Erythroblast (primary cell): ENCODE measurements at regions not wholly inside any gene's neighbourhood (a gene's known extent, or its start where the extent isn't known, plus 50 kb on each side); places are given as distances from the start of the nearest gene placed in this dataset.
"Not testable (repeated sequence)": the region's sequence is repeated elsewhere in the genome, so short reads cannot be mapped to it uniquely, and the experiment has no call there.

ENCODE experiments used
- DNase-seq, 2 experiments: peaks; one replicate each; lab custom pipeline; 2025; lab: John Stamatoyannopoulos, UW
- GATA1 ChIP-seq: IDR thresholded peaks from 2 replicates; pipeline ENCODE4 v1.6.1; 2011; ENCODE audit warnings: low read depth, mild to moderate bottlenecking, control low read depth, low read length, moderate library complexity
- POLR2A ChIP-seq: IDR thresholded peaks from 2 replicates; pipeline ENCODE4 v1.6.1; 2011; ENCODE audit warnings: mild to moderate bottlenecking, low read length

DNA sequence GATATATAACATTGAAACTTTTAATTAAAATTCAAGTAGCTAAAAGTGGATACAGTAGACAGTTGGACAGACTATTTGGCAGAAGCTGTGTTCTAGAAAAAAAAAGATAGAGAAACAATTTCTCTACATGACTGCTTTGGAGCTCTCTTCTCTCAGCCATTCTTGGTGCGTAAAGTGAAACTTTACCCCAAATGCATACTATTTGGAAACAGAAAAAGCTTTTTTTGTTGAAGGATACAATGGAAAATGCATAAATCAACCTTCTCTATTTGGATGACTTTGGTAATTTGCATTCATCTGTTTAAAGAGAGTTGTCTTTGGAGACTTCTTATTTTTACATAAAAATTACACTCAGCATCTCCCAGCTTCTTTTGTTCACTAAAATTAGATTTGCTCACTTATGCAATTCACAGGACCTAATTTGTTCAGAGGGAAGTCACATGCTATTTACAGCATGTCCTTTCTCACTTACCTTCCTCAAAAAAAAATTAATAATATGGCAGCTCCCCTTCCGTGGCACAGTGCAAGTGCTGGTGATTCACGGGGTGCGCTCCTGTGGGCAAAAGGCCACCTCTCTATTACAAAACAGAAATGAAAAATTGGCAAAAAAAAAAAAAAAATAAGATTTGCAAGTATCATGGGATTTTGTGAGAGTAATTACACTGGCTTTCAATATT lies 498.9 kb downstream of the RERGL start:
- TF ChIP-seq POLR2A (no peak), GATA1 (no peak)
- no peak for DNase-seq

GRCh38 chr12:17588968-17589367 lies 501.0 kb downstream of the RERGL start:
- no peak for DNase-seq
- TF ChIP-seq POLR2A (no peak), GATA1 (no peak)

- DNase-seq = no peak
- no peak for TF ChIP-seq POLR2A
- no peak for TF ChIP-seq GATA1
Measured at GRCh38 chr12:17579205-17580026, 510.6 kb downstream of the RERGL start.

DNA sequence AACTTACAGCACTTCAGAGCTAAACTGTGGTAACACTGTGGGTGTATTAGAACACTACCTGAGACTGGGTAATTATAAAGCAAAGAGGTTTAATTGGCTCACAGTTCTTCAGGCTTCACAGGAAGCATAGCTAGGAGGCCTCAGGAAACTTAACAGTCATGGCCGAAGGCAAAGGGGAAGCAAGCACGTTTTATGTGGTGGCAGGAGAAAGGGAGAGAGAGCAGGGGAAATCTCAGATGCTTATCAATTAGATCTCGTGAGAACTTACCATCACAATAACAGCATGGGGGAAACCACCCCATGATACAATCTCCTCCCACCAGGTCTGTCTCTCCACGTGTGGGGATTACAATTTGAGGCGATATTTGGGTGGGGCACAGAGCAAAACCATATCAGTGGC lies 512.6 kb downstream of the RERGL start:
- DNase-seq = no peak
- TF ChIP-seq POLR2A = no peak
- TF ChIP-seq GATA1 = no peak

DNA sequence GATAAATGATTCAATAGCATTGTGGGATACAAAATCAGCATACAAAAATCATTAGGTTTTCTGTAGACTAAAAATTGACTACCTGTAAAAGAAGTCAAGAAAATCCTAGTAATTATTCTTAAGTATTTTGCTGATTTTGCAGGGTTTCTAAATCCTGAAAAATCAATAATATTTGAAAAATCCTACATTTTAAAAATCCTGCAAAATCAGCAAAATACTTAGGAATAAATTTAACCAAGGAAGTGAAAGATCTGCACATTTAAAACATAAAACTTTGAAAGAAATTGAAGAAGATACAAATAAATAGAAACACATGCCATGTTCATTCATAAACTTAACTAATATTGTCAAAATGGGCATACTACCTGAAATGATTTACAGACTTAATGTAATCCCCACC lies 517.7 kb downstream of the RERGL start:
- DNase-seq = no peak
- no peak for TF ChIP-seq GATA1
- no peak for TF ChIP-seq POLR2A

DNA sequence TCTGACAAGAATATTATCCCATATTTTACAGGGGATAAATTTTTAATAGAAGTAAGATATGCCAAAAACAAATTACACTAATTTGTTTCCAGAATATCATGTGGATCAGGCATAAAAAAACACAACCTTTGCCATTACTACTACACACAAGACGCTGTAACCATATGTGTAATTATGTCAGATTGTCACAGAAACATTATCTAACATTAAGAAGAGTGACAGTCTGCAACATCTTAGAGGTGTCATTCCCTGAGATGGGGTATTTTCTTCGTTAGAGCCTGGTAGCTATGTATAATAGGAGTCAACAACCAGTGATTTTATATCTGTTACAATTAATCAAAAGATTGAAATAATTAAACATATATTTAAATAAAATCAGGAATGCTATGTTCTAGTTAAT lies 518.9 kb downstream of the RERGL start:
- DNase-seq = no peak
- no peak for TF ChIP-seq POLR2A
- TF ChIP-seq GATA1 = no peak

DNA sequence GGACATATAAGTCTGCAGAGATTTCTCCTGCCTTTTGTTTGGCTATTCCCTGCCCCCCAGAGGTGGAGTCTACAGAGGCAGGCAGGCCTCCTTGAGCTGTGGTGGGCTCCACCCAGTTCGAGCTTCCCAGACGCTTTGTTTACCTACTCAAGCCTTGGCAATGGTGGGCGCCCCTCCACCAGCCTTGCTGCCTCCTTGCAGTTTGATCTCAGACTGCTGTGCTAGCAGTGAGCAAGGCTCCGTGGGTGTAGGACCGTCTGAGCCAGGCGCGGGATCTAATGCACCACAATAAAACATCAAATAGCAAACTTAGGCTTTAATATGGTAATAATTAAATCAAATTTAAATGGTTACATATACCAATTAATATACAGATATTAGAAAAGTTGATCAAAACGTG lies 525.4 kb downstream of the RERGL start:
- DNase-seq = not testable (repeated sequence)

- no peak for DNase-seq
- TF ChIP-seq POLR2A = no peak
- no peak for TF ChIP-seq GATA1
Measured at GRCh38 chr12:17550011-17550410, 540.0 kb downstream of the RERGL start.

- no peak for TF ChIP-seq GATA1
- no peak for TF ChIP-seq POLR2A
- no peak for DNase-seq
Measured at GRCh38 chr12:17540921-17541320, 549.1 kb downstream of the RERGL start.

GRCh38 chr12:17528394-17528793 lies 561.6 kb downstream of the RERGL start:
- no peak for DNase-seq
- no peak for TF ChIP-seq POLR2A
- no peak for TF ChIP-seq GATA1

DNA sequence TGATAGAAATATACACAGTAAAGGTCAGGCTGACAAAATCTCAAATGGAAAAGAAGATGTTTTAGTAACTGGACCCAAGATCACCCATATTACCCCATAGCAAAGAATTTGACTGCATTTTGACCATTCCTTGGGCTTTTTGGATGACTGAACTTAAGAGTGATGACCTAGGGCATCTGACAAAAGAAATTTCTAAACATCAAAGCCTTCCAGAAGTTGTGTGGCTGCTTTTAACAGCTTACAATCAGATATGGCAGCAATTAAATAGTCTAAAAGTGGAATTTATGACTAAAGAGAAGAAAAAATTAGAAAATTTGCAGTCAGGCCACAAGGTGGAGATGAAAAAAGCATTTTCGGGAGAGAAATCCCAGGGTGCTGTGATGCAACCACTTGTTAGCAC lies 563.0 kb downstream of the RERGL start:
- no peak for DNase-seq
- no peak for TF ChIP-seq GATA1
- TF ChIP-seq POLR2A = no peak

DNA sequence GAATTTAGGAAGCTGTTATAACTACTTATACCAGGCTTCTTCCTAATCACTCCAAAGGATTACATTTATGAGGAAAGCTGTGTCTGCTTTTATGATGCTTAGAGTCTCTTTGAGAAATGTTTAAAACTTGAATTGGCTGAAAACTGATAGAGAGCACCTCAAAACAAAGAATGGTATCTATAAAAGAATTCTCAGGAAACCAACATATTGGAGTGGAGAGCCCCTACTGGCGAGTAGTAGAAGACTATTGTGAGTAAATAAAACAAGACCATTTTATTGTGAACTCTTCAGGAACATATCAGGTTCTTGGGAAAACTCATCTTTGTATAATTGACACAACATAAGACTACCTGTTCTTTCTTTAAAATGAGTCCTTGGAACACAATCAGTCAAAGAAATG lies 578.6 kb downstream of the RERGL start:
- no peak for DNase-seq
- no peak for TF ChIP-seq GATA1
- TF ChIP-seq POLR2A = no peak

DNA sequence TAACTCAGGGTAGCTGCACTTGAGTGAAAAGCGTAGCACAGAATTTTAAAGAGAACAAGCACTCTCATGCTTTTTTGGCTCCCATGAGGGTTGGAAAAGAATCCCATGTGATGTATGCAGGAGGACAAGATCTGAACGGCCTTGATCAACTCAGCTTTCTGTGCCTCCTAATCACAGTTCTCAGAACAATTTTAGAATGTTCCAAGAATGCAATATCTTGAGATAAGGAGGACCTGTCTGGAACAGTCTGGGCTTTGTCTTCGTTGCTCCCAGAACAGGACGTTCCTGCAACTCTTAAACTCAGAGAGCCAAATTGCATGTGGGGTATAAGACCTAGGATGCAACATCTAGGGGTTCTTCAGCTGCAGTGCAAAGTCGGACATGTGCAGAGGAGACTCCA lies 582.7 kb downstream of the RERGL start:
- DNase-seq = no peak
- no peak for TF ChIP-seq POLR2A
- no peak for TF ChIP-seq GATA1

- TF ChIP-seq POLR2A = no peak
- TF ChIP-seq GATA1 = no peak
- DNase-seq = no peak
Measured at GRCh38 chr12:17503742-17504141, 586.3 kb downstream of the RERGL start.
